Smooth muscle cell of the brain vasculature (primary cell): ENCODE measurements at regions not wholly inside any gene's neighbourhood (a gene's known extent, or its start where the extent isn't known, plus 50 kb on each side); places are given as distances from the start of the nearest gene placed in this dataset.

ENCODE experiments used
- DNase-seq: peaks from one replicate; pipeline ENCODE4 v3.0.0-alpha.2; 2012; ENCODE audit warnings: low read depth, low spot score

GRCh38 chr1:112040891-112041740, 51.6 kb upstream of the KCND3 start:
- no peak for DNase-seq

GRCh38 chr1:112043901-112044300, 54.4 kb upstream of the KCND3 start:
- no peak for DNase-seq

DNA sequence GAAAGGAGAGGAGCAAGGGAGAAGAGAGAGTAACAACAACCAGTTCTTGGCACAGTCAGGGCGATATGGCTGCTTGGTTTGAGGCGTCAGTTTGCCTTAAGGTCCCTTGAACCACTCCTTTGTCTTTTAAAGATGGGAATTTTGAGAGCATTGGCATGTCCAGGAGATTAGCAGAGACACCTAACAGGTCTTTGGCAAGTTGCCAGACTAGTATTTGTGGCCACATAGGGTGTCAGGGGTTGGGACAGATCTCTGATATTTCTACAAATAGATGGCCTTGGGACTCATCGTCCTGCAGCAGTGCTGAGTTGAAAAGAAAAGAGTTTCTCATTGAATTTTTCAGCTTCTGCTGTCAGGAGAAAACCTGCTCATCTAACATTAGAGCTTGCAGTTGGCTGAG, 55.3 kb upstream of the KCND3 start:
- DNase-seq, result no peak

DNA sequence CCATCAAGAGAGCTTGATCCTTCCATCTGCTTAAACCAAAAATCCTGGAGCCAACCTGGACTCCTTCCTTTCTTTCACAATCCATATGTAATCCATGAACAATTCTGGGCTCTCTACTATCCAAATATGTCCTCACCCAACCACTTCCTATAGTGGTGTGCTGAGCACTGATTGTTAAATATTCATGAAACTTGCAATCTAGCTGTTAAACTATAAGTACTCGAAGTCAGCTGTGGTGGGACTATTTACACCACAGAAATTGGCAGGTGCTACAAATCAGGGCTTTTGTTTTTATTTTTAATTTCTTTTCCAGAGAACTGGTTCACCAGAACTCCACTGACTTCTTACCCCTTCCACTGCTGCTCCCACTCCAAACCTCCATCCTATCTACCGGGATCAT, 57.2 kb upstream of the KCND3 start:
- DNase-seq, result no peak

- DNase-seq, result no peak
Measured at GRCh38 chr1:112048421-112048820, 59.0 kb upstream of the KCND3 start.

- no peak for DNase-seq
Measured at GRCh38 chr1:112054510-112054909, 65.0 kb upstream of the KCND3 start.

DNA sequence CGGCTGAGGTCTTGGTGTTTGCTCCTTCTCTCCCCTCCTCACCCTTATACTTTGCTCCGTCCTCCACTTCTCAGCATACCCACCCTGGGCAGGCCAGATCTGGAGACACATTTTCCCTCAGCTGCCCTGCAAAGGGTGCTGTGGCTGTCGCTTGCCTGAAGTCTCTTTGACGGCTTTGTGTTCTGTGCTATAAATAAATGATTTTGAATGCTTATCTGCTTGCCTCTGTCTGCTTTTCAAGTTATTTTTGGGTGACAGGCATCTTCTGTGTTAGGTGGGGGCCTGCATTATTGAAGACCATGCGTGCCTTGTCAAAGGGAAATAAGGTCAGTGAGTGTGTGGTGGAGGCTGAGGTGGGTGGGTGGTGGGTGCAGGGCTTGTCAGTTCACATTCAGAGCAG, 66.9 kb upstream of the KCND3 start:
- DNase-seq, result no peak

- DNase-seq, result no peak
Measured at GRCh38 chr1:112057736-112058135, 68.3 kb upstream of the KCND3 start.

GRCh38 chr1:112058815-112059450, 69.5 kb upstream of the KCND3 start:
- no peak for DNase-seq

GRCh38 chr1:112059679-112060078, 70.2 kb upstream of the KCND3 start:
- no peak for DNase-seq

- DNase-seq, result no peak
Measured at GRCh38 chr1:112060261-112060660, 70.8 kb upstream of the KCND3 start.

- no peak for DNase-seq
Measured at GRCh38 chr1:112061056-112061455, 71.6 kb upstream of the KCND3 start.

GRCh38 chr1:112061901-112062320, 72.4 kb upstream of the KCND3 start:
- no peak for DNase-seq

DNA sequence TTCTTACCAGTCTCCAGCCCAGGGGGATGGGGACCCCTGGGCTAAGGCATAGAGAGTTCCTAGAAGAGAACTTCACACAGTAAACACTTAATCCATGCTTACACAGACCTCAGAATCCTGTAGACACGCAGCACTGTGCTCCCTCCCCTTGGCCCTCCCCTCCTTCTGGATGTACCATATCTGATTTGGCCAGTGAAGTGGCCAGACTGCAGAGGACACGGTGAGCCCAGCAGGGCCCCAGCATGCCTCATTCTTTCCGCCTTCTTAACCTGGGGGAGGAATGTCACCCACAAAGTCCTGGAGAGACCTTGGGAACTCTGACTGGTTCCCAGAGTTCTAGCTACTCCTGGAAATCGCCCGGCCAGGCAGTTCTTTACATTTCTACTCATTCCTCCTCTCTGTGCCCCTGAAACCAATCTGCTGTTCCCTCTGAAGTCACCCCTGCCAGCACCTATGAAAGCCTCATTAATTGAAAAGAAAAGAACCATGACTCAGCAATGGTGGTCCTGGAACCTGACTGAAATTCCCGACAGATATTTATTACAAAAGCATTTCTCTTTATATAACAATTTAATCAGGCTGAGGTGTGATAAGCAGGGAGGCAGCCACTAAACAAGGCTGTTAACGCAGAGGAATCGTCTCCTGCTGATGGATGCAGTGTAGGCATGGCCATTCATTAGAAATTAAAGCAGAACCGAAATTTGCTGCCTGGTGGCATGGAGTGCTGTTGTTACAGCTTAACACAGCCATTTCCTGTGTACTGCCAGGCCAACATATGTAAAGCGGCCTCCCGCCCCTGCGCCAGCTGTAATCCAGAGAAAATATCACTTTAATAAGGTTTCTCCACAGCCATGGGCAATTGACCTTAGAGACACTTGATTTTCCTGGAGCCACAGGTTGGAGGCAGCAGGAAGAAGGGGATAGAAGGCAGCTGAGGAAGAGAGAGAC, 74.6 kb upstream of the KCND3 start:
- DNase-seq, result no peak

- DNase-seq, result no peak
Measured at GRCh38 chr1:112067989-112068388, 78.5 kb upstream of the KCND3 start.

DNA sequence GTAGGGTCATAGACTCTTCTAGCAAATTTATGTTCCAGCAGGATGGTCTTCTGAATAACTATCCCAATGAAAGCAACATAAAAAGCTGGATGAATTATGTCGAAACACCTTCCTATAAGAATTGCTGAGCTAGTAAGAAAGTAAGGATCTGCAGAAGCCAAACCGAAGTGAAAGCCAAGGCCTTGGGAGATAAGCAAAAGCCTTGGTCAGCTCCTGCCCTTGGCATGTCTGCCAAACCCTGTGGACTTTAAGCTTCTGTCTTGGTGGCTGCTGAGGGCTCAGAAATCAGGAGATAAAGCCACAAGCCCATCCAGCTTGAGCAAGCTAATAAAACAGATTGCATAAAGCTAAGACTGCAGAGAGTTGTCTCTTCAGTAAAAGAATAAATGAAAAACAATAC, 81.2 kb upstream of the KCND3 start:
- DNase-seq, result no peak

- no peak for DNase-seq
Measured at GRCh38 chr1:112074711-112075110, 85.2 kb upstream of the KCND3 start.

- DNase-seq, result no peak
Measured at GRCh38 chr1:112075566-112075965, 86.1 kb upstream of the KCND3 start.

GRCh38 chr1:112079446-112079845, 90.0 kb upstream of the KCND3 start:
- no peak for DNase-seq

GRCh38 chr1:112083487-112083886, 94.0 kb upstream of the KCND3 start:
- DNase-seq, result no peak

GRCh38 chr1:112092656-112093371, 103.3 kb upstream of the KCND3 start:
- no peak for DNase-seq

DNA sequence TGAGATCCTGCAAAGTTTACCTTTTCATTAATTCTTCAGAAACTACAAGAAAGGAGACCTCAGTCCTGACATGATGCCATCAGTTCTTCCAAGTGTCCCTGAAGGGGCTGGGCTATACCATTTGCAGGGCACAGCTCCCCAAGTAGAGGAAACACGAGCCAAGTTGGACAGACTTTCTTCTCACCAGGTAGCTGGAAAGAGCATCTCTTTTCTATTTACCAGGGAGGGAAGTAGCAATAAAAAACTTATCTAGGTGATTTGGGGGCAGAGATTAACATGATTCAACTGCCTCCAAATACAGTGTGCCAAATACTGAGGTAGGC, 103.9 kb upstream of the KCND3 start:
- no peak for DNase-seq
